PC-9 (cell line): ENCODE measurements at regions not wholly inside any gene's neighbourhood (a gene's known extent, or its start where the extent isn't known, plus 50 kb on each side); places are given as distances from the start of the nearest gene placed in this dataset.

Source experiments
- CTCF ChIP-seq: fragments of 200-600 bp; sonication (generic); conservative IDR thresholded peaks from 2 replicates; pipeline ENCODE4 v1.6.1; 2017; ENCODE audit warnings: mixed run types, antibody characterized with exemption, mild to moderate bottlenecking, moderate library complexity
- EZH2 ChIP-seq: fragments of 200-600 bp; sonication (generic); IDR thresholded peaks from 2 replicates; pipeline ENCODE4 v1.8.0; 2017; ENCODE audit warnings: antibody characterized with exemption, low read depth

GRCh38 chr7:15829691-15830090, 143.2 kb upstream of the MEOX2 start:
- TF ChIP-seq CTCF (no peak), EZH2 (no peak)
